NCI-H2196 (cell line): ENCODE measurements at regions not wholly inside any gene's neighbourhood (a gene's known extent, or its start where the extent isn't known, plus 50 kb on each side); places are given as distances from the start of the nearest gene placed in this dataset.

Experiments used
- DNase-seq: peaks from one replicate; lab custom pipeline; 2025; ENCODE audit not compliant: unreplicated experiment; lab: John Stamatoyannopoulos, UW

GRCh38 chr5:4905674-4906520, 234.2 kb upstream of the ADAMTS16 start:
- DNase-seq, result no peak

GRCh38 chr5:4906786-4907185, 233.3 kb upstream of the ADAMTS16 start:
- DNase-seq, result no peak

GRCh38 chr5:4907571-4907970, 232.6 kb upstream of the ADAMTS16 start:
- no peak for DNase-seq

DNA sequence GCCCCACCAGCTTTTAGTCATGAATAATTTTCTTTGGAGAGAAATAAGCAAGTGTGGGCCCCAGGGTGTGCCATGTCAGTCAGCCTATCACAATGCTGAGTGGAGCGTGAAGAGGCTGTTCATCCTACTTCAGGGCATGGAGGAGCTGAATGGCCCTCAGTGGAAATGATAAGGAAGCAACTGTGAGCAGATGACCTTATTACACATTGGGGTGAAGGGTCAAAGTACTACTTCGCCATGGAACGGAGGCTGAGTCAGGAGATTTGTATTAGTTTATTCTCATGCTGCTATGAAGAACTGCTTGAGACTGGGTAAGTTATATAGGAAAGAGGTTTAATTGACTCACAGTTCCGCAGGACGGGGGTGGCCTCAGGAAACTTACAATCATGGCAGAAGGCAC, 231.0 kb upstream of the ADAMTS16 start:
- no peak for DNase-seq

GRCh38 chr5:4911646-4912403, 228.3 kb upstream of the ADAMTS16 start:
- no peak for DNase-seq

DNA sequence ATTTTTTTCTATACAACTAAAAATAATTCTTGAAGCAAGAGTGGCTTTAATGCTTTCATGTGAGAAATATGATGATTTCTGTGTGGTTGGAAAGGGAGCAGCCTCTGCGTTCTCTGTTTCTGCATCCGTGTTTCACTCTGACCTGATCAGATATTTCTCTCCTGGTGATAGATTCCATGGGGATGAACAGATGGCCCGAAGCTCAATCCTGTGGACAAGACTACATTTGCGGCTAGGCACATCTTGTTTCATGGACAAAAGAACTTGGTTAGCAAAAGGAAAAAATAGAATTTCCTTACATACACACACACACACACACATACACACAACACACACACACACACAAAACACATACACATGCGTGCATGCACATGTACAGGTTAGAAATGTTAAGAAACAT, 218.2 kb upstream of the ADAMTS16 start:
- DNase-seq, result no peak

GRCh38 chr5:4924577-4924976, 215.6 kb upstream of the ADAMTS16 start:
- no peak for DNase-seq

GRCh38 chr5:4927097-4927496, 213.0 kb upstream of the ADAMTS16 start:
- no peak for DNase-seq

DNA sequence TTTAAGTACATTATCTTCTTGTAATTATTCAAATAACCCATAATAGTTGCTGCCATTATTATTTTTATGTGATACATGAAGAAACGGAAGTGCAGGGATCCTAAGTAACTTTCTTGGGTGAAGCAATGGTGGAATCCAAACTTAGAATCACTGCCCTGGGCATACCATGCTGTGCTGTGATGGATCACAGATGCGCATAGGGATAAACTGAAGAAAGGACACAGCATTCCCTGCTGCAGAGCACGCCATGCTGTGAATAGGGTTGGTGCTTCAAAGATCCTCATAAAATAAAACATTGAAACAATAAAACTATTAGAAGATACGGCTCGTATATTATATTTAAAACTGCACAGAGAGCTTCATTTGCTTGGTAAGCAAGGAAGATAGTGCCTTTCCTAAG, 211.7 kb upstream of the ADAMTS16 start:
- DNase-seq, result no peak

DNA sequence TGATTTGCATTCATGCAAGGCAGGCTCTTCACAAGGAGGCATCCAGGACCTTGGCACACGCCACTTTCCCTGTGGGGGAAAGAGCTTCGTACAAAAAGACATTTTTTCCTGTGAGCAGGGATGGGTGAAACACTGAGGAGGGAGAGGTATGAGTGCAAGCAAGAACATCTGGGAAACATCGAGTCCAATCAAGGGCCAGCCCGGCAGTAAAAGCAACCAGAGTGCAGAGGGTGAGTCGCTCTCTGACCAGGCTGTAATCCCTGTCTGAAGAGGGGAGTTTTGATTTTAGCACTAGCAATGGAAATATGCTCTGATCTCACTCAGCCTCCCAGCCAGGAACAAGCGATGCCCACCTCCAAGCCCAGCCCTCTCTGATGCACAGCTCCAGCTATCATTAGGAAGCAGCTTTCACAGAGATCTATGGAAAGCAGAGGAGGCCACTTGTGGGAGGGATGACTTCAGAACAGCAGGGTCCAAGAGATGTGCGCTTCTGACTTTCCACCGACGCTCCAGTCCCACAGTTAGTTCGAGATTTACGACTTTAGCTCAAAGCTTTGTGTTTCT, 211.0 kb upstream of the ADAMTS16 start:
- no peak for DNase-seq

- no peak for DNase-seq
Observed at GRCh38 chr5:4939042-4939781, 200.9 kb upstream of the ADAMTS16 start.

- no peak for DNase-seq
Observed at GRCh38 chr5:4941161-4941560, 199.0 kb upstream of the ADAMTS16 start.

- no peak for DNase-seq
Observed at GRCh38 chr5:4941957-4942830, 197.9 kb upstream of the ADAMTS16 start.

- DNase-seq, result no peak
Observed at GRCh38 chr5:4942831-4943178, 197.3 kb upstream of the ADAMTS16 start.

GRCh38 chr5:4945296-4945695, 194.8 kb upstream of the ADAMTS16 start:
- no peak for DNase-seq

- no peak for DNase-seq
Observed at GRCh38 chr5:4947106-4947505, 193.0 kb upstream of the ADAMTS16 start.

DNA sequence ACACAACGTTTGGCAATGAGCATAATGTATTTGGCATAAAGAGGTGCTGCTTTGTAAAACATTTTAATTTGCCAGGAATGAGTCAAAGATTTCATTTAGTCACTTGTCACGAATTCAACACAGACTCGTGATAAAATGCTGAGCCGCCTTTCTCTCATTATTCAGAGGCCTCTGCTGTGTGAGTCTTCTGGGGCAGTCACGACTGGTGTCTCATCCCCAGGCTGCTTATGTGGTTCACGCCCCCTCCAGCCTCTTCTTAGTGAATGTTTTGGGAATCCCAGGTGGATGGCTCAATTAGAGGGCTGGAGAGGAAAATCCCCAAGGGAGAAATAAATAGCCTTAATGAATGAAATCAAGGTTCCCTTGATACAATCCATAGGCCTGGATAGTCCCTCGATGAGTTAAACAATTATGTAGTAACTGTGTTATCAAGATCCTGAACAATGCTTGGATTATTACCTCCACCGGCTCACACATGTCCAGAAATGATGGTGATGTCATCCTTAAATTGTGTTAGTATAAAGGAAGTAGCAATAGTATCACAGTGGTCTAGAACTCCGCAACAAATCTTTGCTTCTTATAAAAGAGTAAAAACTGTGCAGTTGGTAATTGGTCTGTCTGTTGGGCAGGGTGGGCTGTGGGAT, 192.1 kb upstream of the ADAMTS16 start:
- DNase-seq, result no peak

- DNase-seq, result no peak
Observed at GRCh38 chr5:4949108-4949507, 191.0 kb upstream of the ADAMTS16 start.

- no peak for DNase-seq
Observed at GRCh38 chr5:4953576-4953975, 186.6 kb upstream of the ADAMTS16 start.

GRCh38 chr5:4954048-4954447, 186.1 kb upstream of the ADAMTS16 start:
- no peak for DNase-seq
